ENCODE measurements at regions not wholly inside any gene's neighbourhood (a gene's known extent, or its start where the extent isn't known, plus 50 kb on each side); places are given as distances from the start of the nearest gene placed in this dataset.

GRCh38 chr4:13092702-13093101, 391.4 kb downstream of the RAB28 start:
- no peaks in the 10 kb centered on the region for H3K27me3 Mint-ChIP-seq
- ATAC-seq (no peak), DNase-seq (no peak)
- H3K4me1 Mint-ChIP-seq = no peaks in the 10 kb centered on the region
- H3K27ac Mint-ChIP-seq = no peak overlapping the region
- H3K4me3 Mint-ChIP-seq = no peak overlapping the region
- peaks cover 0 to 5% of the 10 kb centered on the region in 2 donors for H3K9me3 Mint-ChIP-seq

- DNase-seq = no peak
- Mint-ChIP-seq H3K4me1 (no peaks in the 10 kb centered on the region), H3K27me3 (no peaks in the 10 kb centered on the region), H3K4me3 (no peak overlapping the region), H3K27ac (no peak overlapping the region), H3K9me3 (peaks cover 0 to 1% of the 10 kb centered on the region in 2 donors)
- no peak for ATAC-seq
These were observed 394.5 kb downstream of the RAB28 start for GRCh38 chr4:13089659-13089998.

GRCh38 chr4:13088726-13089658, 395.1 kb downstream of the RAB28 start:
- no peaks in the 10 kb centered on the region for H3K27me3 Mint-ChIP-seq
- H3K4me3 Mint-ChIP-seq = no peak overlapping the region

GRCh38 chr4:13087041-13087440, 397.1 kb downstream of the RAB28 start:
- DNase-seq (no peak), ATAC-seq (no peak)
- peak overlapping the region in 1 of 2 donors; percentile 15 for H3K27ac Mint-ChIP-seq
- peaks cover 12 to 13% of the 10 kb centered on the region in 2 donors for H3K9me3 Mint-ChIP-seq
- H3K4me1 Mint-ChIP-seq = no peaks in the 10 kb centered on the region
- no peak overlapping the region for H3K4me3 Mint-ChIP-seq
- H3K27me3 Mint-ChIP-seq = no peaks in the 10 kb centered on the region

More at GRCh38 chr4:13088726-13089658, 395.1 kb downstream of the RAB28 start:
- DNase-seq = no peak
- Mint-ChIP-seq H3K4me1 (no peaks in the 10 kb centered on the region), H3K9me3 (no peaks in the 10 kb centered on the region), H3K27ac (no peak overlapping the region)
- ATAC-seq = no peak

- DNase-seq = no peak
- Mint-ChIP-seq H3K27ac (no peak overlapping the region), H3K27me3 (no peaks in the 10 kb centered on the region), H3K4me3 (no peak overlapping the region), H3K9me3 (peaks cover 26 to 31% of the 10 kb centered on the region in 2 donors), H3K4me1 (no peaks in the 10 kb centered on the region)
- no peak for ATAC-seq
These were observed 399.9 kb downstream of the RAB28 start for GRCh38 chr4:13084210-13084609.

GRCh38 chr4:13081830-13082229, 402.3 kb downstream of the RAB28 start:
- no peaks in the 10 kb centered on the region for H3K4me1 Mint-ChIP-seq
- DNase-seq = no peak
- ATAC-seq = no peak
- no peak overlapping the region for H3K4me3 Mint-ChIP-seq
- H3K9me3 Mint-ChIP-seq = peaks cover 26 to 31% of the 10 kb centered on the region in 2 donors
- H3K27me3 Mint-ChIP-seq = no peaks in the 10 kb centered on the region
- H3K27ac Mint-ChIP-seq = no peak overlapping the region

GRCh38 chr4:13067077-13067476, 417.1 kb downstream of the RAB28 start:
- Mint-ChIP-seq H3K4me1 (no peaks in the 10 kb centered on the region), H3K27me3 (no peaks in the 10 kb centered on the region), H3K4me3 (no peak overlapping the region), H3K27ac (no peak overlapping the region), H3K9me3 (peaks cover 0 to 5% of the 10 kb centered on the region in 2 donors)
- no peak for DNase-seq
- ATAC-seq = no peak

- no peaks in the 10 kb centered on the region for H3K4me1 Mint-ChIP-seq
- ATAC-seq (no peak), DNase-seq (no peak)
- H3K9me3 Mint-ChIP-seq = no peaks in the 10 kb centered on the region
- H3K4me3 Mint-ChIP-seq = no peak overlapping the region
- no peak overlapping the region for H3K27ac Mint-ChIP-seq
- no peaks in the 10 kb centered on the region for H3K27me3 Mint-ChIP-seq
These were observed 425.1 kb downstream of the RAB28 start for GRCh38 chr4:13059019-13059418.

- DNase-seq = no peak
- Mint-ChIP-seq H3K27me3 (no peaks in the 10 kb centered on the region), H3K4me3 (no peak overlapping the region), H3K27ac (no peak overlapping the region), H3K9me3 (peaks cover 0 to 7% of the 10 kb centered on the region in 2 donors), H3K4me1 (no peaks in the 10 kb centered on the region)
- ATAC-seq = no peak
These were observed 427.4 kb downstream of the RAB28 start for GRCh38 chr4:13056630-13057189.

GRCh38 chr4:13054420-13054970, 429.6 kb downstream of the RAB28 start:
- DNase-seq (no peak), ATAC-seq (no peak)
- Mint-ChIP-seq H3K9me3 (peaks cover 5 to 7% of the 10 kb centered on the region in 2 donors), H3K27ac (no peak overlapping the region), H3K4me1 (no peaks in the 10 kb centered on the region), H3K27me3 (no peaks in the 10 kb centered on the region), H3K4me3 (no peak overlapping the region)

- peak overlapping the region in 1 of 2 donors; percentile 38 for H3K27ac Mint-ChIP-seq
- DNase-seq (no peak), ATAC-seq (no peak)
- H3K27me3 Mint-ChIP-seq = no peaks in the 10 kb centered on the region
- no peak overlapping the region for H3K4me3 Mint-ChIP-seq
- H3K9me3 Mint-ChIP-seq = peaks cover 5 to 33% of the 10 kb centered on the region in 2 donors
- H3K4me1 Mint-ChIP-seq = no peaks in the 10 kb centered on the region
These were observed 436.5 kb downstream of the RAB28 start for GRCh38 chr4:13047591-13047990.

GRCh38 chr4:13036841-13037240, 447.3 kb downstream of the RAB28 start:
- no peak for DNase-seq
- H3K27me3 Mint-ChIP-seq = peaks cover 7% of the 10 kb centered on the region
- peaks cover 5 to 27% of the 10 kb centered on the region in 2 donors for H3K9me3 Mint-ChIP-seq
- no peak overlapping the region for H3K27ac Mint-ChIP-seq
- H3K4me3 Mint-ChIP-seq = no peak overlapping the region
- no peaks in the 10 kb centered on the region for H3K4me1 Mint-ChIP-seq
- no peak for ATAC-seq

GRCh38 chr4:13032936-13033335, 451.2 kb downstream of the RAB28 start:
- H3K4me1 Mint-ChIP-seq = no peaks in the 10 kb centered on the region
- ATAC-seq (no peak), DNase-seq (no peak)
- peaks cover 10 to 21% of the 10 kb centered on the region in 2 donors for H3K9me3 Mint-ChIP-seq
- H3K27ac Mint-ChIP-seq = peak overlapping the region in 1 of 2 donors; percentile 42
- no peak overlapping the region for H3K4me3 Mint-ChIP-seq
- no peaks in the 10 kb centered on the region for H3K27me3 Mint-ChIP-seq

GRCh38 chr4:13024147-13025105, 459.7 kb downstream of the RAB28 start:
- no peaks in the 10 kb centered on the region for H3K4me1 Mint-ChIP-seq
- peaks cover 0 to 8% of the 10 kb centered on the region in 2 donors for H3K9me3 Mint-ChIP-seq
- DNase-seq (no peak), ATAC-seq (no peak)
- no peak overlapping the region for H3K4me3 Mint-ChIP-seq
- no peaks in the 10 kb centered on the region for H3K27me3 Mint-ChIP-seq
- H3K27ac Mint-ChIP-seq = no peak overlapping the region

GRCh38 chr4:13007802-13008470, 476.2 kb downstream of the RAB28 start:
- H3K9me3 Mint-ChIP-seq = peaks cover 0 to 7% of the 10 kb centered on the region in 2 donors
- H3K4me1 Mint-ChIP-seq = no peaks in the 10 kb centered on the region
- no peak overlapping the region for H3K4me3 Mint-ChIP-seq
- no peaks in the 10 kb centered on the region for H3K27me3 Mint-ChIP-seq
- no peak overlapping the region for H3K27ac Mint-ChIP-seq
- DNase-seq = no peak
- ATAC-seq = no peak

All from stimulated activated naive CD8-positive, alpha-beta T cell treated with anti-CD3 and anti-CD28 coated beads, Interleukin-15, amount 100 ng/mL, for 72 hours (primary cell).